Spleen (tissue), 11 donors: ENCODE measurements at regions not wholly inside any gene's neighbourhood (a gene's known extent, or its start where the extent isn't known, plus 50 kb on each side); places are given as distances from the start of the nearest gene placed in this dataset.

Experiments used
- DNase-seq: peaks from one replicate; pipeline ENCODE4 v3.0.0-alpha.2; 2020
- H3K27ac ChIP-seq, 8 donors: fragments of 200-600 bp; sonication (generic) in 7 of 8; 1 replicate in 4 of 8; 2 replicates in 4 of 8; pipeline versions ENCODE4 v1.5.0 to v1.8.0; 2016 to 2021; ENCODE audit warnings: inconsistent platforms in 4 of 8, mild to moderate bottlenecking in 4 of 8, moderate library complexity in 1 of 8
- H3K27me3 ChIP-seq, 7 donors: fragments of 200-600 bp; sonication (generic) in 6 of 7; replicated peaks in 1 of 7; 1 replicate in 4 of 7; 2 replicates in 3 of 7; pipeline versions ENCODE4 v1.5.0 to v1.8.0; 2016 to 2021; ENCODE audit warnings: inconsistent platforms in 3 of 7, mild to moderate bottlenecking in 1 of 7
- H3K36me3 ChIP-seq, 6 donors: fragments of 200-600 bp; sonication (generic) in 5 of 6; 1 replicate in 4 of 6; 2 replicates in 2 of 6; pipeline versions ENCODE4 v1.5.0 to v1.8.0; 2016 to 2021; ENCODE audit warnings: inconsistent platforms in 2 of 6
- H3K4me1 ChIP-seq, 6 donors: fragments of 200-600 bp; sonication (generic) in 5 of 6; 1 replicate in 3 of 6; 2 replicates in 3 of 6; pipeline versions ENCODE4 v1.5.0 to v1.8.0; 2016 to 2021; ENCODE audit warnings: inconsistent platforms in 3 of 6
- H3K4me3 ChIP-seq, 8 donors: fragments of 200-600 bp; sonication (generic) in 7 of 8; 1 replicate in 4 of 8; 2 replicates in 4 of 8; pipeline versions ENCODE4 v1.5.0 to v1.8.0; 2016 to 2021; ENCODE audit warnings: inconsistent platforms in 4 of 8, mild to moderate bottlenecking in 4 of 8, moderate library complexity in 2 of 8
- H3K9me3 ChIP-seq, 8 donors: fragments of 200-600 bp; sonication (generic) in 7 of 8; 1 replicate in 4 of 8; 2 replicates in 4 of 8; pipeline versions ENCODE4 v1.5.0 to v1.8.0; 2016 to 2021; ENCODE audit warnings: inconsistent platforms in 4 of 8
- POLR2A ChIP-seq, 3 donors: fragments of 450-650 bp; IDR thresholded peaks; one replicate each; pipeline ENCODE4 v1.5.1; 2017; ENCODE audit warnings: antibody characterized with exemption in 3 of 3, mild to moderate bottlenecking in 1 of 3
- POLR2AphosphoS5 ChIP-seq, 3 donors: sonication (generic); formaldehyde crosslinking; IDR thresholded peaks; one replicate each; pipeline ENCODE4 v1.5.1; 2017; ENCODE audit warnings: antibody characterized with exemption in 3 of 3
- WGBS, 5 donors: extraction: QIAGEN DNeasy Blood & Tissue Kit in 3 of 5; methylation state at CpG; one replicate each; pipeline versions ENCODE4 v1.1.5 to v1.1.7; 2013 to 2018; 5-methylcytosine and 5-hydroxymethylcytosine counted together
- intact Hi-C: fragments of 100-400 bp; cut with DNase I; formaldehyde crosslinking; loops from one replicate; pipeline ENCODE4 v1.15.0; 2023; ENCODE audit warnings: low total_unique reads
- TF ChIP-seq, protein P1 (sequence below), 11 experiments: fragments of 200-600 bp in 7 of 11; fragments of 450-650 bp in 4 of 11; sonication (generic) in 4 of 11; IDR thresholded peaks in 8 of 11; conservative IDR thresholded peaks in 3 of 11; 1 replicate in 7 of 11; 2 replicates in 4 of 11; pipeline versions ENCODE4 v1.4.0 to v1.8.0; 2016 to 2021; ENCODE audit warnings: antibody characterized with exemption in 11 of 11, inconsistent platforms in 4 of 11, mild to moderate bottlenecking in 1 of 11
- donor health status: healthy with polysubstance abuse.
- donor health status: DM: no; HTN: no; CAD: no; lungs with moderate emphysema.
- donor health status: DM: no; HTN: no; CAD: no.
- donor health status: Bipolar disorder and iron deficiency.
- donor health status: healthy.
- donor health status: DM: no; HTN: no; CAD: no.
- donor health status: DM: yes; HTN: yes; CAD: no.

DNA sequence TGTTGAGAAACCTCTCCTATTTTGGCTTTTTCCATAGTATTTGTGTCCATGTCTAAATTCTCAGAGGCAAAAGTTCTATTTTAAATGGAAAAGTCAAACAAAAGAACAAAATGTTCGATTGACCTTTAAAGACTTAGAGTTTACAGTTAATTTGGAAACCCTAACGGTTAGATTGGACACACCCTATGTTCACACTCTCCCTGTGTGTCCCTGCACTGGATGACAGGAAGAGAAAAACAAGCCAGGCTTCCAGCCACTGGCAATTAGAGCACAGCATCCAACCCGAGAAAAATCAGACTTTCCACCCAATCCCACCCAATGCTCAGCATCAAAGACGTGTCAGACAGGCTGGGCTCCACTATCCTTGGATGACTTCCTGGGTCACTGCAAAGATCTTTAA, 241.3 kb downstream of the TBXT start:
- H3K4me1 ChIP-seq: no peaks in the 10 kb centered on the region
- H3K27me3 ChIP-seq: peaks cover 0 to 10% (median 0%) of the 10 kb centered on the region in 7 donors
- H3K27ac ChIP-seq: no peak overlapping the region
- no peaks in the 10 kb centered on the region for H3K36me3 ChIP-seq
- no peak overlapping the region for H3K4me3 ChIP-seq
- WGBS, 5 donors: 46 to 57% (median 55%) methylated on average over 4 of the region's 4 CpGs
- no peaks in the 10 kb centered on the region for H3K9me3 ChIP-seq
- intact Hi-C loops: no loop called here
- DNase-seq: no peak
- TF ChIP-seq POLR2A (IDR thresholded peaks at IDR 0.05): no peak
- no peak for TF ChIP-seq POLR2AphosphoS5 (IDR thresholded peaks at IDR 0.05)
- TF ChIP-seq, protein P1, sequence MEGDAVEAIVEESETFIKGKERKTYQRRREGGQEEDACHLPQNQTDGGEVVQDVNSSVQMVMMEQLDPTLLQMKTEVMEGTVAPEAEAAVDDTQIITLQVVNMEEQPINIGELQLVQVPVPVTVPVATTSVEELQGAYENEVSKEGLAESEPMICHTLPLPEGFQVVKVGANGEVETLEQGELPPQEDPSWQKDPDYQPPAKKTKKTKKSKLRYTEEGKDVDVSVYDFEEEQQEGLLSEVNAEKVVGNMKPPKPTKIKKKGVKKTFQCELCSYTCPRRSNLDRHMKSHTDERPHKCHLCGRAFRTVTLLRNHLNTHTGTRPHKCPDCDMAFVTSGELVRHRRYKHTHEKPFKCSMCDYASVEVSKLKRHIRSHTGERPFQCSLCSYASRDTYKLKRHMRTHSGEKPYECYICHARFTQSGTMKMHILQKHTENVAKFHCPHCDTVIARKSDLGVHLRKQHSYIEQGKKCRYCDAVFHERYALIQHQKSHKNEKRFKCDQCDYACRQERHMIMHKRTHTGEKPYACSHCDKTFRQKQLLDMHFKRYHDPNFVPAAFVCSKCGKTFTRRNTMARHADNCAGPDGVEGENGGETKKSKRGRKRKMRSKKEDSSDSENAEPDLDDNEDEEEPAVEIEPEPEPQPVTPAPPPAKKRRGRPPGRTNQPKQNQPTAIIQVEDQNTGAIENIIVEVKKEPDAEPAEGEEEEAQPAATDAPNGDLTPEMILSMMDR (IDR thresholded peaks at IDR 0.05 in 8 of 11, conservative IDR thresholded peaks at IDR 0.05 in 3 of 11): no peak

DNA sequence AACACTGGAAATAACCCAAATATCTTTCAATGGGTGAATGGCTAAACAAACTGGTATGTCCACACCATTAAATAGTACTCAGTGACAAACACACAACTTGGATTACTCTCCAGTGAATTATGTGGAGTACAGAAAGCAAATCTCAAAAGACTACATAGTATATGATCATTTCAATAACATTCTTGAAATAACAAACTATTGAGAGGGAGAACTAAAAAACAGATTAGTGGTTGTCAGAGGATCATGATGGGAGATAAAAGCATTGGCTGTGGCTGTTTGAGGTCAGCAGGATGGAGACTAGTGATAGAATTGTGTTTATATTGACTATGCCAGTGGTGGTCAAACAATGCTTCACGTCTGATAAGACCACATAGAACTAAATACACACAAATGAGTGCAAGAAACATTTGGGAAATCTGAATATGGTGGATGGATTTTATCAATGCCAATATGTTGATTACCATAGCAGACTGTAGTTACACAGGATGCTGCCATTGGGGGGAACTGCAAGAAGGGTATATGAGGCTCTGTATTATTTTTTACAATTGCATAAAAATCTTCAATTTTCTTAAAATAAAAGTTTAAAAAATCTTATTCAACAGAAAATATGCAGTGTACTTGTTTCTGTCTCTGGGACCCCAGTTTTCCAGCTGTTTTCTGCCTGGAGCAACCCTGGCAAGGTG, 242.0 kb downstream of the TBXT start:
- WGBS, 5 donors: 59 to 79% (median 63%) methylated on average over 1 of the region's 1 CpG
- intact Hi-C loops: no loop called here
- H3K9me3 ChIP-seq: no peaks in the 10 kb centered on the region
- H3K4me1 ChIP-seq: no peaks in the 10 kb centered on the region
- H3K27me3 ChIP-seq: peaks cover 0 to 10% (median 0%) of the 10 kb centered on the region in 7 donors
- no peak for TF ChIP-seq POLR2AphosphoS5 (IDR thresholded peaks at IDR 0.05)
- TF ChIP-seq, protein P1 (IDR thresholded peaks at IDR 0.05 in 8 of 11, conservative IDR thresholded peaks at IDR 0.05 in 3 of 11): no peak
- TF ChIP-seq POLR2A (IDR thresholded peaks at IDR 0.05): no peak
- no peak overlapping the region for H3K4me3 ChIP-seq
- no peaks in the 10 kb centered on the region for H3K36me3 ChIP-seq
- no peak for DNase-seq
- H3K27ac ChIP-seq: no peak overlapping the region

DNA sequence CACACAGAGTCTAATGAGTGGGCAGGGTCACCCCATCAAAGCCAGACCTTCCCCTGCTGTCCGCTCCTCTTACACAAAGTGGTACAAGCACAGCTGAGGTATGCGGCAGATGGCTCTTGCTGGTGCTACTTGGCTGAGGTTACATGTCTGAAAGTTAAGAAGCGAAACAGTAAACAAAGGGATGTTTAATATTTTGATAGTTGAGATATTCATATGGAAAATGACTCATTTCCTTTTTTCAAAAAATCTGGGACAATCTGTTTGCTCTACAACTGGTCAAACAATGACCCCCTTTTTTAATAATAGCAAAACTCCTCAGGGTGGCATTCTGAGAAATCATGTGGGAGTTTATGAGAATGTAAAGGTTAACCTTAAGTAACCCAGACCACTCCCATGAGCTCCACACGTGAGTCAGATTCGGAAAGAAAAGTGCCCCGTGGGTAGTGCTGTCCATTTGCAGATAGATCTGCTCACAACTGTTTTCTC, 245.3 kb downstream of the TBXT start:
- H3K9me3 ChIP-seq: no peaks in the 10 kb centered on the region
- no peak overlapping the region for H3K27ac ChIP-seq
- no peaks in the 10 kb centered on the region for H3K36me3 ChIP-seq
- 69 to 87% (median 80%) methylated on average over 6 of the region's 6 CpGs for WGBS, 5 donors
- H3K4me1 ChIP-seq: no peaks in the 10 kb centered on the region
- no peak overlapping the region for H3K4me3 ChIP-seq
- TF ChIP-seq, protein P1 (IDR thresholded peaks at IDR 0.05 in 8 of 11, conservative IDR thresholded peaks at IDR 0.05 in 3 of 11): no peak
- no peak for TF ChIP-seq POLR2AphosphoS5 (IDR thresholded peaks at IDR 0.05)
- DNase-seq: no peak
- H3K27me3 ChIP-seq: peaks cover 0 to 4% (median 0%) of the 10 kb centered on the region in 7 donors
- intact Hi-C loops: no loop called here

DNA sequence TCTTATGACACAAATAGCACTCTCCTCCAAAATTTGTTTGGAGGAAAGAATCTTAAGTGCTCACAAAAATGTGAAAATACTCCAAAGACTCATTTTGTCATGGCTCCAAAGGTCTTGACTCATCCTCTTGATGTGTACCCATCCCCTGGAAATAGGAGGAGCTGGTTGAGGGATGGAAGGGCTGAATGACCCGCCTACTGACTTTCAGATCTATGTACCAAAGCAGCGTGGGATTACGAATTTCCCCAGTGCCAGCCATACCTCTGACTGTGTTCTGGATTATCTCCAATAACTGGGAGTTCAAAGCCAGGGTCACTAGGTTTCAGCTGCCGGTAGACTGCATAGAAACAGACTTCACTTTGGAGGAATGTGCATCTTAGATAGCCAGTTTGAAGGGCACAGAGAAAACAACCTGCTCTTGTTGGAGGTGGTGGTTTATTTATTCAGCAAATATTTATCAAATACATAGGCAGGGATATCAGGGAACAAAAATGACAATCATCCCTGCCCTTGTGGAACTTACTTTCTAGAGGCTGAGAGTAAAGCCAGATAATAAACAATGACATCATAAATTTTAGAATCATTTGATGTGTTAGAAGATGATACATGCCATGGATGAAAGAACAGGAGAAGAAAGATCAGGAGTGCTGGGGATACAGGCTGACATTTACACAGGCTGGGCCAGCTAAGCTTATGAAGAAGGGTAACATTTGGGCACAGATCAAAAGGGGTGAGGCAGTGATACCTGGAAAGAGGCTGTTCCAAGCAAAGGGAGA, 246.6 kb downstream of the TBXT start:
- WGBS, 5 donors: 68 to 87% (median 73%) methylated on average over 4 of the region's 4 CpGs
- intact Hi-C loops: no loop called here
- TF ChIP-seq POLR2AphosphoS5 (IDR thresholded peaks at IDR 0.05) (no peak), POLR2A (IDR thresholded peaks at IDR 0.05) (no peak)
- TF ChIP-seq, protein P1 (IDR thresholded peaks at IDR 0.05 in 8 of 11, conservative IDR thresholded peaks at IDR 0.05 in 3 of 11): no peak

More for the DNA sequence above, 246.6 kb downstream of the TBXT start:
- H3K36me3 ChIP-seq: no peaks in the 10 kb centered on the region
- no peaks in the 10 kb centered on the region for H3K9me3 ChIP-seq
- peaks cover 0 to 8% (median 0%) of the 10 kb centered on the region in 7 donors for H3K27me3 ChIP-seq
- H3K4me3 ChIP-seq: no peak overlapping the region
- no peak for DNase-seq
- H3K4me1 ChIP-seq: no peaks in the 10 kb centered on the region
- H3K27ac ChIP-seq: no peak overlapping the region
